ENCODE measurements at regions not wholly inside any gene's neighbourhood (a gene's known extent, or its start where the extent isn't known, plus 50 kb on each side); places are given as distances from the start of the nearest gene placed in this dataset.

- no peak for DNase-seq
- H3K4me1 ChIP-seq: no peaks in the 10 kb centered on the region
- TF ChIP-seq POLR2AphosphoS5 (IDR thresholded peaks at IDR 0.05) (no peak), CTCF (IDR thresholded peaks at IDR 0.05 in 8 of 11, conservative IDR thresholded peaks at IDR 0.05 in 3 of 11) (no peak), POLR2A (IDR thresholded peaks at IDR 0.05) (no peak)
- H3K27me3 ChIP-seq (replicated peaks in 1 of 7): no peaks in the 10 kb centered on the region
- no peaks in the 10 kb centered on the region for H3K36me3 ChIP-seq
- intact Hi-C loops (cut with DNase I; ENCODE audit: low total_unique reads): no loop called here
- H3K9me3 ChIP-seq: no peaks in the 10 kb centered on the region
- H3K27ac ChIP-seq: no peak overlapping the region
- no peak overlapping the region for H3K4me3 ChIP-seq
- WGBS, 5 donors: 79 to 85% (median 83%) methylated on average over 5 of the region's 5 CpGs
Observed at GRCh38 chr7:38066391-38066790, 111.7 kb upstream of the STARD3NL start.

GRCh38 chr7:38068461-38068860, 109.6 kb upstream of the STARD3NL start:
- no peaks in the 10 kb centered on the region for H3K9me3 ChIP-seq
- H3K4me1 ChIP-seq: no peaks in the 10 kb centered on the region
- H3K4me3 ChIP-seq: no peak overlapping the region
- H3K27ac ChIP-seq: no peak overlapping the region
- no peaks in the 10 kb centered on the region for H3K36me3 ChIP-seq
- H3K27me3 ChIP-seq (replicated peaks in 1 of 7): no peaks in the 10 kb centered on the region
- intact Hi-C loops (cut with DNase I; ENCODE audit: low total_unique reads): no loop called here
- 84 to 97% (median 86%) methylated on average over 2 of the region's 2 CpGs for WGBS, 5 donors
- DNase-seq: no peak
- no peak for TF ChIP-seq CTCF (IDR thresholded peaks at IDR 0.05 in 8 of 11, conservative IDR thresholded peaks at IDR 0.05 in 3 of 11)
- no peak for TF ChIP-seq POLR2A (IDR thresholded peaks at IDR 0.05)
- TF ChIP-seq POLR2AphosphoS5 (IDR thresholded peaks at IDR 0.05): no peak

GRCh38 chr7:38069052-38069451, 109.0 kb upstream of the STARD3NL start:
- no peak overlapping the region for H3K4me3 ChIP-seq
- 81 to 89% (median 84%) methylated on average over 6 of the region's 6 CpGs for WGBS, 5 donors
- TF ChIP-seq POLR2AphosphoS5 (IDR thresholded peaks at IDR 0.05) (no peak), POLR2A (IDR thresholded peaks at IDR 0.05) (no peak), CTCF (IDR thresholded peaks at IDR 0.05 in 8 of 11, conservative IDR thresholded peaks at IDR 0.05 in 3 of 11) (no peak)

GRCh38 chr7:38070718-38071117, 107.3 kb upstream of the STARD3NL start:
- no peaks in the 10 kb centered on the region for H3K27me3 ChIP-seq (replicated peaks in 1 of 7)
- no peak overlapping the region for H3K27ac ChIP-seq
- no peak overlapping the region for H3K4me3 ChIP-seq
- DNase-seq: no peak
- H3K9me3 ChIP-seq: no peaks in the 10 kb centered on the region
- intact Hi-C loops (cut with DNase I; ENCODE audit: low total_unique reads): no loop called here
- H3K4me1 ChIP-seq: no peaks in the 10 kb centered on the region
- TF ChIP-seq CTCF (IDR thresholded peaks at IDR 0.05 in 8 of 11, conservative IDR thresholded peaks at IDR 0.05 in 3 of 11) (peak in 3 of 11 experiments; percentile 14 to 29 (median 16)), POLR2A (IDR thresholded peaks at IDR 0.05) (no peak)
- 42 to 65% (median 54%) methylated on average over 1 of the region's 1 CpG for WGBS, 5 donors
- H3K36me3 ChIP-seq: no peaks in the 10 kb centered on the region

More at GRCh38 chr7:38069052-38069451, 109.0 kb upstream of the STARD3NL start:
- DNase-seq: no peak
- H3K27me3 ChIP-seq (replicated peaks in 1 of 7): no peaks in the 10 kb centered on the region
- no peaks in the 10 kb centered on the region for H3K4me1 ChIP-seq
- H3K27ac ChIP-seq: no peak overlapping the region
- intact Hi-C loops (cut with DNase I; ENCODE audit: low total_unique reads): no loop called here
- H3K36me3 ChIP-seq: no peaks in the 10 kb centered on the region
- no peaks in the 10 kb centered on the region for H3K9me3 ChIP-seq

Data from spleen (tissue), 11 donors.